Fibroblast of peridontal ligament (primary cell): ENCODE measurements at regions not wholly inside any gene's neighbourhood (a gene's known extent, or its start where the extent isn't known, plus 50 kb on each side); places are given as distances from the start of the nearest gene placed in this dataset.
"Not testable (repeated sequence)": the region's sequence is repeated elsewhere in the genome, so short reads cannot be mapped to it uniquely, and the experiment has no call there.

Experiments
- DNase-seq: peaks from one replicate; pipeline ENCODE4 v3.0.0-alpha.2; 2010; ENCODE audit errors: extremely low read depth

DNA sequence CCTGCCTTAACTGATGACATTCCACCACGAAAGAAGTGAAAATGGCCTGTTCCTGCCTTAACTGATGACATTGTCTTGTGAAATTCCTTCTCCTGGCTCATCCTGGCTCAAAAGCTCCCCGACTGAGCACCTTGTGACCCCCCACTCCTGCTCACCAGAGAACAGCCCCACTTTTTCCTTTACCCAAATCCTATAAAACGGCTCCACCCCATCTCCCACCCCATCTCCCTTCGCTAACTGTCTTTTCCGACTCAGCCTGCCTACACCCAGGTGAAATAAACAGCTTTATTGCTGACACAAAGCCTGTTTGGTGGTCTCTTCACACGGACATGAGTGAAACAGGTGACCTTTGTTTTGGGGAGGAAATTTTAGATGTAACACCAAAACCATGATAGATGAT is 674.4 kb downstream of the TLE1 start:
- DNase-seq, result not testable (repeated sequence)

- not testable (repeated sequence) for DNase-seq
Observed at GRCh38 chr9:81013191-81013590, 676.2 kb downstream of the TLE1 start.

DNA sequence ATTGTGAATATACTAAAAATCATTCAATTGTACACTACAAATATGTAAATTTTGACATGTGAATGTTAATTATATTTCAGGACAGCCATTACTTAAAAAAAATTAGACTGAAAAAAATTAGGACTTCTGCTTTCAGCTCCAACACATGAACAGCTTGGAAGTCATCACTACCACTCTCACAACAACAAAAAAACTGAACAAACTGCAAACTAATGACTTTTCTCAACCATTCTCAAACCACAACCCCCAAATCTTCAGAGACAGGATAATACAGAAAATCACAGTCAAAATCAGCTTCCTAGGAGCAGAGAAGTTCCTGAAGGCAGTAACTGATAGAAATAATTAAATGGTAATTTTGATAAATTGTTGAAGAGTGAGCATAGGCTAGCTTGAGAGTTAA is 686.4 kb downstream of the TLE1 start:
- no peak for DNase-seq

DNA sequence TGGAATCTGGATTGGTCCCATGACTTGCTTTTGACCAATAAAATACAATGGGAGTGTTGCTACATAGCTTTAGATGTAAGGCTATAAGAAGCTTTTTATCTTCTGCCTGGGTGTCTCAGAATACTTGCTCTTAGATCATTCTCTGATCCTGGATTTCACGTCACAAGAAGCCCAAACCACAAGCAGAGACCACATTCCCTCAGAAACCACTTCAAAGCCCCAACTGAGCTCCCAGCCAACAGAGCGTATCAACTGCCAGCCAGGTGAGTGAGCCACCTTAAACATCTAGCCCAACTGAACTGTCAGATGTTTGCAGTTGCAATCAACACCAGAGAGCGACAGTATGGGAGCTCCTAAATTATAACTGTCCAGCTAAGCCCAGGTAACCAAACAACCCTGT is 687.1 kb downstream of the TLE1 start:
- no peak for DNase-seq

DNA sequence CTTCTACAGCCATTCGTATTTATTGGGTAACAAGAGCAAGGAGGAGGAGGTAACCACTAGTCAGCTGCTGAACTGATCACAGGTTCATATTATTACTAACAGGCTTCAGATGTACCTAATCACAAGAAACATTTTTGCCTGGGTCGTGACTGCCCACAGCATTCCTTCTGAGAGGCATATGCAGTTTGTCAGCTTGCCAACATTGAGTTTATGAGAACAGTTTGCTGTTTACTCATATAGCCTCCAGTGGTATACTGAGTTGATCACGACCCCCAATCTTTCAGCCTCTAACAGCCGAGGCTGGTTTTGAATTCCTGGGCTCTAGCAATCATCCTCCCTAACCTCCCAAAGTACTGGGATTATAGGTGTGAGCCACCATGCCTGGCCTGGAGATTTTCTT is 693.6 kb downstream of the TLE1 start:
- peak; percentile 62 for DNase-seq

- no peak for DNase-seq
Observed at GRCh38 chr9:80994892-80995291, 694.5 kb downstream of the TLE1 start.

GRCh38 chr9:80985595-80985994 is 703.8 kb downstream of the TLE1 start:
- not testable (repeated sequence) for DNase-seq

DNA sequence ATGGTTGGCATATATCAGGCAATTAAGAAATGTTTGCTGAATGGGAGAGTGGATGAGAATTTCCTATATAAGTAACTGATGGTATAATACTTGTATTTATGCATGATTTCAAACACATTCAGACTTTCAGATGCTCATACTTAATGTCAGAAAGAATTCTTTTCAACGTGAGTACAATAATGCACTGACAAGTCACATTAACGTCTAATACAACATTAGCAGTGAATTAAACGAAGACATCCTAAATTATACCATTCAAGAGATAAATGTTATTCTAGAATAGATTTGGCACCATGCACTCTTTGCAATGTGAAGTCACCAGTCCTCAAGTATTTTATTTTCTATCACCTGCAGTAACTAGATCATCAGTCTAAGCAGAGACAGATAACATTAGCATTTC is 712.9 kb downstream of the TLE1 start:
- DNase-seq, result no peak

DNA sequence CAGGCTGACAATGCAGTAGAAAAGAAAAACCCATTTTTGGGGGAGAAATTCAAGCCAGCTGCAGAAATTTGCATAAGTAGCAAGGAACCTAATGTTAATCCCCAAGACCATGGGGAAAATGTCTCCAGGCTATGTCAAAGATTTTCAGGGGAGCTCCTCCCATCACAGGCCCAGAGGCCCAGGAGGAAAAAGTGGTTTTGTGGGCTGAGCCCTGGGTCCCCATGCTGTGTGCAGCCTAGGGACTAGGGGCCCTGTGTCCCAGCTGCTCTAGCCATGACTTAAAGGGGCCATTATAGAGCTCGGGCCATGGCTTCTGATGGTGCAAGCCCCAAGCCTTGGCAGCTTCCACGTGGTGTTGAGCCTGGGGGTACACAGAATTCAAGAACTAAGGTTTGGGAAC is 719.0 kb downstream of the TLE1 start:
- DNase-seq, result not testable (repeated sequence)

DNA sequence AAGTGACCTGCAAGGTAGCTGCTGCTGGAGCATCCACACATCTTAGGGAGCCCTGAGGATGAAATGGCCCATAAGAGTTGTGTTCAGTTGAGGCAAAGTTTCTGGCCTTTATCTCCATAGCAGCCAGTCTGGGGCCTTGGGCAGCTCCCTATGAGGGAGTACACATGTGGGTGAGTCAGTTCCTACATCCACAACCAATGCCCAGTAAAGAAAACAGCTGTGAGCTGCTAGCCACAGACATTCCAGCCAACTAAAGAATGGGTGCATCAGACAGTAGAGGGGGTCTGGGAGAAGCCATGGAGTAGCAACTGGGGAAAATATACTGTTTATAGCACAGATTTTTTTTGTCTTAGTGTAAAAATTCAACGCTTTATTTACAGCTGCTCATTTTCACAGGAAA is 720.7 kb downstream of the TLE1 start:
- DNase-seq, result peak; percentile 90

DNA sequence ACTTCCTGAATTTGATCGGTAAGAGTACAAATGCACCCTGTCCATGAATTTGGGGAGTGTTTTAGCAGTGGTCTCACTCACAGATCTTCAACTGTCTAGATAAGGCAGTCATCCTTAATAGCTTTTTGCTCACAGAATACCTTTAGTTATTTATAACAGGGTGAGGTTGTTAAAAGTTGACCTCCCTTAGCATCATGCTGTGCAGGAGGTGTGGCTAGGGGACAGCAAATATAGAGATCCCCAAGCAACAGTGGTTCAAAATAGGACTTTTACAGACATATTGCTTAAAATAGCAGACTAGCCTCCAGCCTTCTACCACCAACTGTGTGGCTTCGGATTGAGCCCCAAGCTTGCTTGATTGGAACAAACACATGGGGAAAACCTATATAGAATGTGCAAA is 724.4 kb downstream of the TLE1 start:
- no peak for DNase-seq

- no peak for DNase-seq
Observed at GRCh38 chr9:80964374-80964773, 725.0 kb downstream of the TLE1 start.

DNA sequence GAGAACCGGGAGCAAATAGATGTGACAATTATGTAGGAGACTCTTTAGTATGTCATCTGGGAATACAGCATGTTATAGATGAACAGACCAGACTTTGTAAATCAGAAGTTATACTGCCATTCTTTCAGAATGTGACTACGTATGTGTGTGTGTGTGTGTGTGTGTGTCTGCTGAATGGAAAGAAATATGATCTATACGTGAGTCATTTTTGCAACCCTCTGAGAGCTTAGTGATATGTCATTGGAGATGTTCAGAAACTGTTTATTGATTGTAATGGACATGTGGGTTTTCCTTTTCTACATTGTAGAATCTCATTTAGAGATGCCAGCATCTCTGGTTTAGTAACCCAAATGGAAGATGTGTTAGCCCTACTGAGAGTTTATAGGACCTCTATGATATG is 731.5 kb downstream of the TLE1 start:
- peak; percentile 55 for DNase-seq

DNA sequence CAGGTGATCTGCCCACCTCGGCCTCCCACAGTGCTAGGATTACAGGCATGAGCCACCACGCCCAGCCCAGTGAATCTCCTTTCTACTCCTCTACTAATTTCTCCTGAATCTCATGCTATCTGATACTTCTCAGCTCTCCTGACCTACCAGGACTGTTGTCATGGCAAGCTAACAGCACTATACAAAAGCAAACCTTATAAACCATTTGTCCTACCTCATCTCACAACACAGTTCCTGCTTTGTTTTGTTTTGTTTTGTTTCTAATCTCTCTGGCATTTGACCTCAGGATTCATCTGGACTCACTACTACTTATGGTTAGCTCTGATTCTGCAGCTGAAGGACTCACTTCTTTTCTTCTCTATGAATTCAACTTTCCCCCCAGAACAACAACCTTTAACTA is 734.8 kb downstream of the TLE1 start:
- no peak for DNase-seq

DNA sequence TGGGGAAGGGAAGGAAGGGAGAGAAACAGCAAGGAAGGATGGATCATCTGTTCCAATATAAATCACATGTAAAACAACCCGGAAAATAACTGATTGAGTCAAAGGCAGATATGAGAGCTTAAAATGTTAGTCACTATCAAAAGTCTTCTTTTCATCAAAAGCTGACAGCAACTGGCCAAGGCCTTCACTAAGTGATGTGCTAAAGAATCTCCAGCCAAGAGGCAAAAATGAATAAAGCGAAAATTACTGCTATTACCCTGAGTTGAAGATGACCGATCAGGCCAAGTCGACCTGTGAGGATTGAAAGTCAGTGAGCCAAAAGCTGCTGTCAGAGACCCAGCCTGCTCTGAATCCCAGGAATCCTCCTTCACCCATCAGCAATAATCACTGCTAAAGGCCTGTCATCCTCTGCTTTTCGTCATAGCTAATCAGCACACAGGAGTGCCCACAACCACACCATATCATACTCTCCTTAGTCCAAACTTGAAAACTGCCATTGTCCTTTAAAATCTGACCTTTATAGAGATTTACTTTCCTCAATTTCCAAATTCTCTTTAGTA is 736.9 kb downstream of the TLE1 start:
- DNase-seq, result no peak

GRCh38 chr9:80951675-80952074 is 737.7 kb downstream of the TLE1 start:
- no peak for DNase-seq

- no peak for DNase-seq
Observed at GRCh38 chr9:80948876-80949275, 740.5 kb downstream of the TLE1 start.

DNA sequence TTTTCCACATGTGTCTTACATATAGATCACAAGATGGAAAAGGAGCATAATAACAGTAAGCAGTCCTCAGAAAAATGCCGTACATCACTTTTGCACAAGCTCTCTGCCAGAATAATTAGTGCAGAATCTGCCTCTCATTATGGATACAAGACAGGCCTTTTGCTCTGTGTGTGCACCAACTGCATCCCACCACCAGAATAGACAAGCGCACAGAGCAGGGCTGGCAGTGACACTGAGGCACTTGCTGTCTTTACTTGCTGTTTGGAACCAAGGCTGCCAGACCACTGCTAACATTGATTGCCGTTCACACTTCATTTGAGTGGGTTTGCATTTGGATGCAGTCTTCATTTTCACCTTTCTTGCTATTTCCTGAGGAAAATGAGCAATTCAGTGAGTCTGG is 741.3 kb downstream of the TLE1 start:
- DNase-seq, result no peak

- peak; percentile 55 for DNase-seq
Observed at GRCh38 chr9:80946496-80947170, 742.7 kb downstream of the TLE1 start.

DNA sequence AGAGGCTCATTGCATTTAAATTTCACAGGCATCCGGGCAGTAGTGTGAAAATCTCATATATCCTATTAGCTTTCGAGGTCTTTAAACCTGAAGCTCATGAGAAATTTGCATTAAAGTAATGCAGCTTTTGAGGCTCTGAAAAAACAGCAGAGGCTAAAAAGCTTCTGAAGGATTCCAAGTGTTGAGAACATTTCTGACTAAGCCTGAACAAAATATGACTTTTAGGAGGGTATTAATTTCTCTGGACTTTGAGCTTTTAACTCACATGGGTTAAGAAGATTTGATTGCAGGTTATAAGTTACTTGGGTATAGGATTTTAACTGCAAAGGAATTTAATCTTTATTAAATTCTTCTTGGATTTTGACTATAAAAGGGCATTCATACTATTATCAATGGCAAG is 743.9 kb downstream of the TLE1 start:
- no peak for DNase-seq

GRCh38 chr9:80937645-80938044 is 751.7 kb downstream of the TLE1 start:
- DNase-seq, result no peak

- DNase-seq, result no peak
Observed at GRCh38 chr9:80934095-80934494, 755.3 kb downstream of the TLE1 start.

- DNase-seq, result no peak
Observed at GRCh38 chr9:80932947-80933780, 756.2 kb downstream of the TLE1 start.
